ENCODE measurements at regions not wholly inside any gene's neighbourhood (a gene's known extent, or its start where the extent isn't known, plus 50 kb on each side); places are given as distances from the start of the nearest gene placed in this dataset.

GRCh38 chr12:107238296-107238695, 144.9 kb upstream of the CRY1 start (continued):
- no peak for TF ChIP-seq CHD7 (IDR thresholded peaks at IDR 0.05; ENCODE audit: insufficient replicate concordance, low read length)
- no peak for TF ChIP-seq TAF1 (IDR thresholded peaks at IDR 0.05; ENCODE audit: low read depth, low read length)
- TF ChIP-seq POU5F1 (IDR thresholded peaks at IDR 0.05; ENCODE audit: low read depth, low read length): no peak
- no peak for TF ChIP-seq JUN (IDR thresholded peaks at IDR 0.05; ENCODE audit: low read depth, low read length)
- no peak for TF ChIP-seq TBP (IDR thresholded peaks at IDR 0.05; ENCODE audit: low read depth, low read length)

Measured in H1 (cell line).